WI38 (cell line): ENCODE measurements at regions not wholly inside any gene's neighbourhood (a gene's known extent, or its start where the extent isn't known, plus 50 kb on each side); places are given as distances from the start of the nearest gene placed in this dataset.

Experiments used
- H3K4me3 ChIP-seq: 2 replicates; pipeline ENCODE4 v1.5.1; 2011; ENCODE audit warnings: low read depth, mild to moderate bottlenecking, control low read depth, low read length
- CTCF ChIP-seq: IDR thresholded peaks from 2 replicates; pipeline ENCODE4 v1.5.1; 2012; ENCODE audit warnings: low read depth, mild to moderate bottlenecking, control low read depth, low read length

- H3K4me3 ChIP-seq: no peak overlapping the region
- no peak for TF ChIP-seq CTCF
Observed at GRCh38 chr7:121797657-121798452, 75.1 kb upstream of the PTPRZ1 start.

GRCh38 chr7:121796936-121797656 lies 75.9 kb upstream of the PTPRZ1 start:
- no peak for TF ChIP-seq CTCF
- no peak overlapping the region for H3K4me3 ChIP-seq

GRCh38 chr7:121796381-121796780 lies 76.6 kb upstream of the PTPRZ1 start:
- H3K4me3 ChIP-seq: no peak overlapping the region
- no peak for TF ChIP-seq CTCF

- H3K4me3 ChIP-seq: no peak overlapping the region
- no peak for TF ChIP-seq CTCF
Observed at GRCh38 chr7:121795736-121796135, 77.2 kb upstream of the PTPRZ1 start.

GRCh38 chr7:121793716-121794115 lies 79.2 kb upstream of the PTPRZ1 start:
- no peak overlapping the region for H3K4me3 ChIP-seq
- no peak for TF ChIP-seq CTCF

- TF ChIP-seq CTCF: no peak
- H3K4me3 ChIP-seq: no peak overlapping the region
Observed at GRCh38 chr7:121777672-121778071, 95.3 kb upstream of the PTPRZ1 start.

GRCh38 chr7:121774563-121774962 lies 98.4 kb upstream of the PTPRZ1 start:
- TF ChIP-seq CTCF: no peak

More at GRCh38 chr7:121774563-121774962, 98.4 kb upstream of the PTPRZ1 start:
- no peak overlapping the region for H3K4me3 ChIP-seq
